OCI-LY3 (cell line): ENCODE measurements at regions not wholly inside any gene's neighbourhood (a gene's known extent, or its start where the extent isn't known, plus 50 kb on each side); places are given as distances from the start of the nearest gene placed in this dataset.

Source experiments
- H2AFZ ChIP-seq: fragments of 200-600, 300-600 bp; shearing (Covaris generic); 2 replicates; pipeline ENCODE4 v1.6.0; 2014; ENCODE audit warnings: antibody characterized with exemption, low read depth, low read length
- H3K27ac ChIP-seq: fragments of 200-600, 300-600 bp; sonication (generic); 2 replicates; pipeline ENCODE4 v1.5.1; 2014; ENCODE audit warnings: mild to moderate bottlenecking, low read length, moderate library complexity, mixed read lengths
- H3K27me3 ChIP-seq: fragments of 200-600, 300-600 bp; sonication (generic); 2 replicates; pipeline ENCODE4 v1.6.1; 2014; ENCODE audit warnings: low read depth, low read length, mixed read lengths
- H3K36me3 ChIP-seq: fragments of 200-600, 300-600 bp; sonication (generic); replicated peaks from 2 replicates; pipeline ENCODE3; 2014; ENCODE audit warnings: low read depth, low read length, mixed read lengths
- H3K4me1 ChIP-seq: fragments of 300-600, 200-600 bp; sonication (generic); 2 replicates; pipeline ENCODE4 v1.6.1; 2014; ENCODE audit warnings: low read length, mixed read lengths
- H3K4me2 ChIP-seq: fragments of 200-600, 300-600 bp; sonication (generic); 2 replicates; pipeline ENCODE4 v1.6.1; 2014; ENCODE audit warnings: low read length, mixed read lengths
- H3K4me3 ChIP-seq: fragments of 300-600, 200-600 bp; sonication (generic); 2 replicates; pipeline ENCODE4 v1.5.1; 2014; ENCODE audit warnings: antibody characterized with exemption, mild to moderate bottlenecking, low read length, moderate library complexity
- H3K79me2 ChIP-seq: fragments of 300-600, 200-600 bp; shearing (Covaris generic); 2 replicates; pipeline ENCODE4 v1.6.1; 2014; ENCODE audit warnings: mild to moderate bottlenecking, low read length, mixed read lengths
- H3K9ac ChIP-seq: fragments of 300-600, 200-600 bp; shearing (Covaris generic); 2 replicates; pipeline ENCODE4 v1.6.0; 2014; ENCODE audit warnings: mild to moderate bottlenecking, low read length, moderate library complexity
- H3K9me3 ChIP-seq: fragments of 200-600, 300-600 bp; shearing (Covaris generic); 2 replicates; pipeline ENCODE4 v1.6.1; 2014; ENCODE audit warnings: low read length, mixed read lengths; ENCODE audit not compliant: insufficient read depth
- H4K20me1 ChIP-seq: fragments of 200-600, 300-600 bp; sonication (generic); 2 replicates; pipeline ENCODE4 v1.6.1; 2016; ENCODE audit warnings: low read length, mixed read lengths; ENCODE audit not compliant: insufficient read depth
- CTCF ChIP-seq: fragments of 200-600, 300-600 bp; sonication (generic); IDR thresholded peaks from 2 replicates; pipeline ENCODE4 v1.5.1; 2014; ENCODE audit warnings: antibody characterized with exemption, low read length, low read depth
- EZH2phosphoT487 ChIP-seq: fragments of 200-600 bp; shearing (Covaris generic); IDR thresholded peaks from 2 replicates; pipeline ENCODE4 v1.6.1; 2018; ENCODE audit warnings: antibody characterized with exemption, mixed run types, low read depth

DNA sequence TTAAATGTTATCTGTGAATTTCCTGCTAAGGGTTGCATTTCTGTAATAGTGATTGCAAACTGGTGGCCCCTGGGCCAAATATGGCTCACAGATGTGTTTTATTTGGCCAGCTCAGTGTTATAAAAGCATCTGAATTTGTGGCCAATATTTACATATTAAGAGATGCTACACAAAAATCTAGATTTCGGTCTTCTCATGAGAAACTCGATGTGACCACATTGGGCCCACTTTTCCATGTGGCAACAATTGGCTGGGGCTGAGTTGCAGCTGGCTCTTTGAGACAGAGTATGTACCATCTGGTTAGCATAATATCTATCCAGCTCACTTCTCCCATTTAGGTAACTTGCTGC lies 244.5 kb upstream of the POU2AF2 start:
- Histone ChIP-seq H3K4me1 (peaks cover 9% of the 10 kb centered on the region), H3K9me3 (no peaks in the 10 kb centered on the region), H3K27me3 (peaks cover 6% of the 10 kb centered on the region; the same call in 1 of the 2 replicates), H3K4me3 (no peak overlapping the region), H3K4me2 (no peak overlapping the region), H3K36me3 (no peaks in the 10 kb centered on the region), H3K9ac (no peak overlapping the region), H2AFZ (no peak overlapping the region), H3K27ac (no peak overlapping the region), H4K20me1 (no peaks in the 10 kb centered on the region), H3K79me2 (no peaks in the 10 kb centered on the region)
- no peak for TF ChIP-seq CTCF
- no peak for TF ChIP-seq EZH2phosphoT487

DNA sequence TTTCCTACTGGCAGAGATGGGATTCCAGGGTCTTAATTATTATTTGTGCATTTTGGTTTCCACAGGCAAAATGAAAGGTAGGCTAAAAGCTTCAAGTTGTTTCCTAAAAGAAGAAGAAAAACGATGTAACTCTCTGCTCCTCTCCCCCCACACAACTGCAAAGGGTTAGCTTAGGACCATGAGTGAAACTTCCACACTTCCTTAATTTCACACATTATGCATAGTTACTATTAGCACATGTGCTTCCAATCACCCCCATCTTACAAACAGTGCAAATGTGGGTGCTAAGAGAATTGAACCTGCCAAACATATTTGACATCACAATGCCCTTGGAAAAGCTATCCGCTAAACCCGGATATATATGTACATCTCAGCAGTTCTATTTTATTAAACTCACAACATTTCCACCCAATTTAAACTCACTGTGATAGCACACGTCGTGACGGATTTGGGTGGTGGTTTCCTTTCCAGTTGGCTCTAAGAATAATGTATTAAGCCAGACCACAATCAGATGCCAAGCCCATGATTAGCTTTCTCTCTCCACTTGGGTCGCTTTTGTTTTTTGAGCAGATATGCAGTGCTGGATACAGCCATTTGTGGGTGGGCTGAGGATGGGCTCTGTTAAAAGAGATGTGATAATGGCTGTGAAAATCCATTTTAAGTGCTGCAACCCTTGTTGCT lies 245.0 kb upstream of the POU2AF2 start:
- no peak overlapping the region for H3K4me3 ChIP-seq
- H2AFZ ChIP-seq, result no peak overlapping the region
- H3K27me3 ChIP-seq, result peaks cover 6% of the 10 kb centered on the region; the same call in 1 of the 2 replicates
- no peaks in the 10 kb centered on the region for H3K36me3 ChIP-seq
- no peaks in the 10 kb centered on the region for H4K20me1 ChIP-seq
- H3K79me2 ChIP-seq, result no peaks in the 10 kb centered on the region
- no peak overlapping the region for H3K9ac ChIP-seq
- H3K9me3 ChIP-seq, result no peaks in the 10 kb centered on the region
- H3K4me1 ChIP-seq, result peaks cover 4% of the 10 kb centered on the region
- no peak overlapping the region for H3K4me2 ChIP-seq
- H3K27ac ChIP-seq, result no peak overlapping the region
- TF ChIP-seq CTCF (no peak), EZH2phosphoT487 (no peak)

- Histone ChIP-seq H3K27ac (no peak overlapping the region), H3K9me3 (no peaks in the 10 kb centered on the region), H3K4me1 (no peaks in the 10 kb centered on the region), H3K9ac (no peak overlapping the region), H4K20me1 (no peaks in the 10 kb centered on the region), H3K4me3 (no peak overlapping the region), H3K27me3 (0 out of 2 replicates have a peak, but pooled peaks cover 3% of the 10 kb centered on the region), H3K4me2 (no peak overlapping the region), H3K79me2 (no peaks in the 10 kb centered on the region), H3K36me3 (no peaks in the 10 kb centered on the region), H2AFZ (no peak overlapping the region)
- no peak for TF ChIP-seq CTCF
- TF ChIP-seq EZH2phosphoT487, result no peak
These were observed 253.0 kb upstream of the POU2AF2 start for GRCh38 chr11:110992481-110992880.

DNA sequence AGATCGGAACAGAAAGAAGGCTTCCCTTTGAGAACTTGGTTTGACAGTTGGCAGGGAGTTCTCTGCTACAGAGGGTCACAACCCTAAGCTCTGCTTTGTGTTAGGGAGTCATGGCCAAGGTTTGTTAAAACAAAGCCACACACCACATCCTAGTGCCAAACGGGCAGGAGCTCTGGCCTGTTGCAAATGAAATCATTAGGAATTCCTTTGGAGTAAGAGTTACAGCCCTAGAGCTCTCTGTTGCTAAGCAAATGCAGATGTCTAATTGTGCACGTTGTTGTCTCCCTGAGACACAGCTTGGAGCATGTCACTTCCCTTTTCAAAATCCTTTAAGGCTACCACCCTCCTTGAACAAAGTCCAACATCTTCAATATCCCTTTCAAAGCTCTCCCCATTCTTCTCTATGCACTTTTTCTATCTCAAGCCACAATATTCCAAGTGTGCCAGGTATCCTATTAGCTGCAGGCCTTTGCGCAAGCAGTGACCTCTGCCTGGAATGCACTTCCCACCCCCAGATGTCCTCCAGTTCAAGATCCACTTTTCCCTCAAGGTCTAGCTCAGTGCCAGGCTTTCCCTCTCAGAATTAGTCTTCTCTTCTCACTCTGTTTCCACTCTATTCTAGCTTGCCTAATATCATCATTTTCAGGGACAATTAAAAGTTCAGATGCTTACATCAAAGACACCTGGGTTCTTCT lies 253.7 kb upstream of the POU2AF2 start:
- Histone ChIP-seq H2AFZ (no peak overlapping the region), H3K4me2 (no peak overlapping the region)

More for the DNA sequence above, 253.7 kb upstream of the POU2AF2 start:
- Histone ChIP-seq H3K27me3 (peaks cover 7% of the 10 kb centered on the region; the same call in 1 of the 2 replicates), H3K36me3 (no peaks in the 10 kb centered on the region), H3K27ac (no peak overlapping the region), H3K79me2 (no peaks in the 10 kb centered on the region), H3K4me3 (no peak overlapping the region), H3K9me3 (no peaks in the 10 kb centered on the region), H4K20me1 (no peaks in the 10 kb centered on the region), H3K4me1 (no peaks in the 10 kb centered on the region), H3K9ac (no peak overlapping the region)
- TF ChIP-seq EZH2phosphoT487, result no peak
- TF ChIP-seq CTCF, result no peak
